GM23248 (cell line): ENCODE measurements at regions not wholly inside any gene's neighbourhood (a gene's known extent, or its start where the extent isn't known, plus 50 kb on each side); places are given as distances from the start of the nearest gene placed in this dataset.

Experiments used
- DNase-seq: peaks from one replicate; pipeline ENCODE4 v3.0.0-alpha.2; 2015
- H2AFZ ChIP-seq: fragments of 200-600 bp; sonication (generic); 2 replicates; pipeline ENCODE4 v1.6.1; 2016; ENCODE audit warnings: antibody characterized with exemption
- H3F3A ChIP-seq: fragments of 200-600 bp; sonication (generic); 2 replicates; pipeline ENCODE4 v1.6.1; 2016; ENCODE audit warnings: mild to moderate bottlenecking, antibody characterized with exemption, mixed run types; ENCODE audit not compliant: insufficient read depth
- H3K27ac ChIP-seq: fragments of 200-600 bp; sonication (generic); 2 replicates; pipeline ENCODE4 v1.5.1; 2016; ENCODE audit warnings: mild to moderate bottlenecking
- H3K27me3 ChIP-seq: fragments of 200-600 bp; sonication (generic); replicated peaks from 2 replicates; pipeline ENCODE4 v1.6.1; 2016; ENCODE audit warnings: mild to moderate bottlenecking; ENCODE audit not compliant: insufficient read depth
- H3K36me3 ChIP-seq: fragments of 200-600 bp; sonication (generic); 2 replicates; pipeline ENCODE4 v1.6.1; 2016; ENCODE audit warnings: low read depth, mild to moderate bottlenecking
- H3K4me1 ChIP-seq: fragments of 200-600 bp; sonication (generic); 2 replicates; pipeline ENCODE4 v1.6.1; 2016; ENCODE audit warnings: mild to moderate bottlenecking; ENCODE audit not compliant: insufficient read depth
- H3K4me2 ChIP-seq: fragments of 200-600 bp; sonication (generic); one replicate; pipeline ENCODE4 v1.6.1; 2016; ENCODE audit warnings: mild to moderate bottlenecking; ENCODE audit not compliant: unreplicated experiment
- H3K4me3 ChIP-seq: fragments of 200-600 bp; sonication (generic); 2 replicates; pipeline ENCODE4 v1.5.1; 2016; ENCODE audit warnings: mild to moderate bottlenecking
- H3K79me2 ChIP-seq: fragments of 200-600 bp; sonication (generic); 2 replicates; pipeline ENCODE4 v1.6.1; 2016; ENCODE audit warnings: mild to moderate bottlenecking; ENCODE audit not compliant: insufficient read depth
- H3K9ac ChIP-seq: fragments of 200-600 bp; sonication (generic); 2 replicates; pipeline ENCODE4 v1.6.1; 2016; ENCODE audit warnings: mild to moderate bottlenecking
- H3K9me2 ChIP-seq: fragments of 200-600 bp; sonication (generic); 2 replicates; pipeline ENCODE4 v1.6.1; 2016; ENCODE audit warnings: mixed run types, mild to moderate bottlenecking, moderate library complexity; ENCODE audit not compliant: insufficient read depth
- H3K9me3 ChIP-seq: fragments of 200-600 bp; sonication (generic); one replicate; pipeline ENCODE4 v1.6.1; 2017; ENCODE audit warnings: low read depth
- H4K20me1 ChIP-seq: fragments of 200-600 bp; sonication (generic); 2 replicates; pipeline ENCODE4 v1.6.0; 2016; ENCODE audit not compliant: insufficient read depth
- EZH2 ChIP-seq: fragments of 200-600 bp; sonication (generic); IDR thresholded peaks from 2 replicates; pipeline ENCODE4 v1.6.1; 2018; ENCODE audit warnings: antibody characterized with exemption, mild to moderate bottlenecking; ENCODE audit not compliant: insufficient read depth, poor library complexity, severe bottlenecking
- EZH2phosphoT487 ChIP-seq: fragments of 200-600 bp; sonication (generic); IDR thresholded peaks from 2 replicates; pipeline ENCODE4 v1.6.1; 2018; ENCODE audit warnings: antibody characterized with exemption, moderate library complexity, mild to moderate bottlenecking, low read depth; ENCODE audit not compliant: insufficient read depth
- WGBS, 2 experiments: methylation state at CpG; one replicate each; pipeline ENCODE4 v1.1.6; 2015 to 2017; ENCODE audit warnings: low lambda C conversion rate in 2 of 2, low coverage in 1 of 2; ENCODE audit errors: missing lambda C conversion rate in 2 of 2; 5-methylcytosine and 5-hydroxymethylcytosine counted together
- in situ Hi-C: fragments of 300-500 bp; cut with MboI; formaldehyde crosslinking; loops from 2 replicates; pipeline ENCODE4 v1.15.0; 2020

DNA sequence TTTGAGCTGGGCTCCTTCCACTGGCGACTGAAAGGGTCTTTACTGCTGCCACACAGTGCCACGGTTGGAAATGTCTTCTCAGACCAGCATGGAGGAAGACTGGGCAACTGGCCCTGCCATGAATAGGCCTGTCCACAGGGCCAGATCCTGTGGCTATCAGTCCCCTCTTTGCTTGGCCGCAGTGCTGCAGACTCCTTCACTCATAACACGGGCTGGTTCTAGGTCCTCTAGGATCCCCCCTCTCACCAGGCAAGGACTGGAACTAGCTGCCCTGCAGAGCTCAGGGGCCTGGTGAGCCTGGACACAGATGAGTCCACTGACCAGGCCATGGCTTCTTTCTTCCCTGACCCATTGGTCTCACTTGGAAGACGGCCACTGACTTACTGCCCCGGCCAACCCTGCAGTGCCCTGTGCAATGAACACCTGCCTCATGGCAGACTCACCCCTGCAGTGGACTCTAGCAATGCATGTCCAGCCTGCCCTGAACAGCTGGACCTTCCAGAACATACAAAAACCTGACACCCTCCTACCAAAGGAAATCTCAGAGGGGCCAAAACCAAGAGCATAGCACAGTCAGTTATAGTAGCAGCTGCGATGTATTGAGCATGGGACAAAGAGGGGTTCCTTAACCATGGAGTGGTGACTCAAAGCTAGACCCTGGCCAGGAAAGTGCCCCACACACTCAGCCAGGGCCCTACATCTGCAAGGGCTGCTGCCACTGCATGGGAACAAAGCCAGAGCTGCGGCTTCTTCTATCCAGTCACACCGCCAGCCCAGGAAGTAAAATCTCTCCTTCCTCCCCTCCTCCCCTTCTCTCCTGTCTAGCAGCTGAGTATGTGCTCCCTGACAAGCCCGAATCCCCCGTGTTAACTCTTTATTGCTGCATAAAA, 72.1 kb upstream of the ITGA11 start:
- Histone ChIP-seq H3K4me1 (peaks cover 8% of the 10 kb centered on the region), H3K9ac (no peak overlapping the region), H2AFZ (no peak overlapping the region), H3K9me2 (no peaks in the 10 kb centered on the region), H3K9me3 (no peaks in the 10 kb centered on the region), H3K4me2 (no peak overlapping the region), H3K36me3 (no peaks in the 10 kb centered on the region), H3K27ac (no peak overlapping the region), H3K79me2 (no peaks in the 10 kb centered on the region), H3K27me3 (no peaks in the 10 kb centered on the region), H4K20me1 (no peaks in the 10 kb centered on the region), H3K4me3 (no peak overlapping the region), H3F3A (no peaks in the 10 kb centered on the region)
- in situ Hi-C loops, result no loop called here
- WGBS, 2 experiments, result 75 to 77% methylated on average over 11 of the region's 11 CpGs
- no peak for DNase-seq
- TF ChIP-seq EZH2phosphoT487 (no peak), EZH2 (no peak)

DNA sequence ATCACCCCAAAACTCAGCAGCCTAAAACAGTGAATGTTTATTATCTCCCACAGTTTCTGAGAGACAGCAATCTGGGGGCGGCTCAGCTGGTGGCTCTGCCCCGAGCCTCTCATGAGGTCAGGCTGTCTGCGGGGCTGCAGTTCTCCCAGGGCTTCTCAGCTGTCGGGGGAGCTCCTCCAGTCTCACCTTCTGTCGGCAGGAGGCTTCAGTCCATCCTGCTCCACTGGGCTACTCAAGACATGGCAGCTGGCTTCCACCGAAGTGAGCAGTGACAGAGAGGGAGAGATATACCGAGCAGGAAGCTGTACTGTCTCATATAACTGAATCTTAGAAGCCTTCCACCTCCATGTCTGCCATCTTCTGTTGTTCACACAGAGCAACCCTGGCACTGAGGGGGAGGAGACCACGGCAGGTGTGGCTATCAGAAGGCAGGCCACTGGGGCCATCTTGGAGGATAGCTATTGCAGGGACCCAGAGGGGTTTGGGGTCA, 72.8 kb upstream of the ITGA11 start:
- Histone ChIP-seq H3K27ac (no peak overlapping the region), H2AFZ (no peak overlapping the region), H3K9me2 (no peaks in the 10 kb centered on the region), H3F3A (no peaks in the 10 kb centered on the region), H3K9ac (no peak overlapping the region), H3K4me1 (peaks cover 8% of the 10 kb centered on the region), H3K27me3 (no peaks in the 10 kb centered on the region), H3K79me2 (no peaks in the 10 kb centered on the region), H3K4me3 (no peak overlapping the region), H3K36me3 (no peaks in the 10 kb centered on the region), H3K9me3 (no peaks in the 10 kb centered on the region), H4K20me1 (no peaks in the 10 kb centered on the region), H3K4me2 (no peak overlapping the region)
- WGBS, 2 experiments, result 55 to 61% methylated on average over 8 of the region's 8 CpGs
- TF ChIP-seq EZH2 (no peak), EZH2phosphoT487 (no peak)
- no peak for DNase-seq
- in situ Hi-C loops, result no loop called here

GRCh38 chr15:68506071-68506470, 72.7 kb upstream of the CORO2B start:
- Histone ChIP-seq H3K9me2 (no peaks in the 10 kb centered on the region), H3K27ac (no peak overlapping the region), H3K36me3 (no peaks in the 10 kb centered on the region), H3K4me1 (peaks cover 7% of the 10 kb centered on the region), H3K9me3 (no peaks in the 10 kb centered on the region), H3K27me3 (no peaks in the 10 kb centered on the region), H3K4me3 (no peak overlapping the region), H3K9ac (no peak overlapping the region), H2AFZ (no peak overlapping the region), H3K79me2 (no peaks in the 10 kb centered on the region), H3K4me2 (no peak overlapping the region), H4K20me1 (no peaks in the 10 kb centered on the region), H3F3A (peaks cover 5% of the 10 kb centered on the region; the same call in 1 of the 2 replicates)
- in situ Hi-C loops, result no loop called here
- DNase-seq, result no peak
- 85 to 95% methylated on average over 2 of the region's 2 CpGs for WGBS, 2 experiments
- TF ChIP-seq EZH2phosphoT487 (no peak), EZH2 (no peak)

- no peak overlapping the region for H3K9ac ChIP-seq
- in situ Hi-C loops, result no loop called here
- WGBS, 2 experiments, result 98 to 100% methylated on average over 2 of the region's 2 CpGs
These were observed 71.3 kb upstream of the CORO2B start for GRCh38 chr15:68507447-68507846.

More at GRCh38 chr15:68507447-68507846, 71.3 kb upstream of the CORO2B start:
- Histone ChIP-seq H3K4me1 (peaks cover 19% of the 10 kb centered on the region), H3K4me2 (no peak overlapping the region), H3K36me3 (no peaks in the 10 kb centered on the region), H2AFZ (no peak overlapping the region), H3K4me3 (no peak overlapping the region), H3K9me2 (no peaks in the 10 kb centered on the region), H3K79me2 (no peaks in the 10 kb centered on the region), H3K27me3 (no peaks in the 10 kb centered on the region), H3F3A (peaks cover 16% of the 10 kb centered on the region; the same call in 1 of the 2 replicates), H3K27ac (no peak overlapping the region), H4K20me1 (no peaks in the 10 kb centered on the region), H3K9me3 (no peaks in the 10 kb centered on the region)
- TF ChIP-seq EZH2phosphoT487 (no peak), EZH2 (no peak)
- DNase-seq, result no peak
